GM19238 (cell line): ENCODE measurements at regions not wholly inside any gene's neighbourhood (a gene's known extent, or its start where the extent isn't known, plus 50 kb on each side); places are given as distances from the start of the nearest gene placed in this dataset.

Experiments used
- DNase-seq: peaks from one replicate; pipeline ENCODE4 v3.0.0; 2011; ENCODE audit warnings: low spot score; ENCODE audit not compliant: insufficient read length

DNA sequence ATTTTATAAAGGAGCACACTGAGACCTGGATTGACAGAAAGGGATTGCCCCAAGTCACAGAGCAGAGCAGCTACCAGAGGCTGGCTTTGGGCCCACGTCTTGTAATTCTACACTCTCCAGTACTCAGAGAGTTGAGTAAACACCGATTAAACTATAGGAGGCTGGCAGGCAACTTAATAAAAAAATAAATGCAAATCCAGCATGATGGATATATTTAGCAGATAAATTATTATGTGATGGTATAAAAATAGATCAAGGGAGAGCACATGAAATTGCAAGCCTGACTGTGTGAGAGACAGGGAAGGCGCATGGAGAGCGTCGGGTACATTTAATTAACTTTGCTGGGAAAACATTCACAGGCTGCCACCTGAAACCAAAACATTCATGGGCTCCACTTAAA, 87.7 kb upstream of the CCL2 start:
- no peak for DNase-seq

GRCh38 chr17:34168989-34169388, 86.1 kb upstream of the CCL2 start:
- no peak for DNase-seq

- no peak for DNase-seq
Measured at GRCh38 chr17:34169496-34169895, 85.6 kb upstream of the CCL2 start.

DNA sequence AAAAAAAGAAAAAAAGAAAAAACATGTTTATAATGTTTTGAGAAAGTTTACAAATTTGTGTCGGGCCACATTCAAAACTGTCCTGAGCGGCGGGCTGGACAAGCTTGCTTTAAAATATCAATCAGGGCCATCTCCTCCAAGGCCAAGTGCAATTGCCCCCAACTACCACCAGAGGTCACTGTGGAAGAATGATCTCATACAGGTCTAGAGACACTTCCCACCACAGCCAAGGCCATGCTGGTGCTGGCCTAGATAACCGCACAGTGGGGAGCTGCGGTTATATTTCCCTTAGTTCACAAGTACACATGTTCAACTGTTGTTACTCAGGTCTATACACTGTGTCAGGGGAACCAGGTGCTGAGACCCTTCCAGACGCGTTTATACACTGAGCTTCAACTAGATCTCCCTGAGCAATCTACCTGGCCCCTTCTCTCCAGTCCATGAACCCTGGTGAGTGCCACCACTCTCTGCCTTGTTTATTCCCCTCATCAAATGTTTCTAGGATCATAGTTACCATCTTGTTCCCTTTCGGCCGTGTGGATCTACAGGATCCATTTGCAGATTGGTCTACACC, 83.8 kb upstream of the CCL2 start:
- peak; percentile 48 for DNase-seq

DNA sequence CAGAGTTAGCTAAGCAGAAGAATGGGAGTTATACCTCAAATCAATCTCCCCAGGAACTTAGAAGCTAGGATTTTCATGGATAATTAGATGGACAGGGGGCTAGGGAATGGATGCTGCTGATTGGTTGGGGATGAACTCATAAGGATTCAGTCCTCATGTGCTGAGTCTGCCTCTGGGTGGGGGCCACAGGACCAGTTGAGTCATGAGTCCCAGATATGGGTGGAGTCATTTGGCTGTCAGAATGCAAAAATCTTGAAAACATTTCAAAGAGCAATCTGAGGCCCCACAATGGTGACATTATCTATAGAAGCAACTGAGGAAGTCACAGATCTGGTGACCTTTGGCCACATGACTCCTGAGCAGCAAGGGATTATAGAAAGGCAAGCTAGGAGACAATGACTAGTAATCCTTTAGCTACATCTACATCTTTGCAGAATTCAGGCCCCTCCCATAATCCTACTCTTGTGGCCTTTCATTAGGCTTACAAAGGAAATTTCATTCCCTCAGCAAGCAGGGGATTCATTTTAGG, 82.6 kb upstream of the CCL2 start:
- DNase-seq = no peak

DNA sequence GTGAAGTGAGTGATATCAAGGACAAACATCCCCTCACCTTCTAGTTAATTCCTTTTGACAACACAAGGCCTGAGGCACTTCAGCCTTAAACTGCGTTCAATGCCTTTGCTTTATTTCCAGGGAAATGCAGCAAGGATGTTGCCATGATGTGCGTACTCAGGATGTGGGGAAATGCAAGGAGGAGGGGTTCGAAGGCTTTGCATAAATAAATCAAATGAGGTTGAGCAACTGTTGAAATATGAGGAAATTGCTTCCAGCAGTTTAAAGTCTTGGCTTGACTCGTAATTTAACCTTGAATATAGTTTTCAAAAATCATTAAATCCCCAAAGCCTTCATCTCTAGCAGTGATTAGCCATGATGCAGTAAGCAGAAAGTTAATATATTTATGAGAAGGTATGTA, 81.8 kb upstream of the CCL2 start:
- DNase-seq = no peak

GRCh38 chr17:34174496-34174895, 80.6 kb upstream of the CCL2 start:
- no peak for DNase-seq

DNA sequence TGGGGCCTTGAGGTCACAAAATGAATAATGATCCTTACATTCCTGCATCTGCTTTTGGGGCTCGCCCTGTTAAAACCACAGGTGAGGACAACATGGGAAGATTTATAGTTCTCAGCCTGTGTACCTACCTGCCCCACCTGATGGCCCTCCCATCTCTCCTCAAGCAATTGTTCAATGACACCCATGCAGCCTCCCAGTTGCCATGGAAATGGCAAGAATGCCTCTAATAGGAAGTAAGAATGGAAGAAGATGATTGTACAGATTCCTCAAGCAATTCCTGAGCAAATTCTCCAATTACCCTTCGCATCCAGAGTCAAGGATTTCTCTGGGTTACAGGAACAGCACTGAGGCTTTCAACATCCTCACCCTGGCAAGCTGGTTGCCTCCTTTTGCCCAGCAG, 78.6 kb upstream of the CCL2 start:
- DNase-seq = no peak

GRCh38 chr17:34177642-34178041, 77.4 kb upstream of the CCL2 start:
- no peak for DNase-seq

DNA sequence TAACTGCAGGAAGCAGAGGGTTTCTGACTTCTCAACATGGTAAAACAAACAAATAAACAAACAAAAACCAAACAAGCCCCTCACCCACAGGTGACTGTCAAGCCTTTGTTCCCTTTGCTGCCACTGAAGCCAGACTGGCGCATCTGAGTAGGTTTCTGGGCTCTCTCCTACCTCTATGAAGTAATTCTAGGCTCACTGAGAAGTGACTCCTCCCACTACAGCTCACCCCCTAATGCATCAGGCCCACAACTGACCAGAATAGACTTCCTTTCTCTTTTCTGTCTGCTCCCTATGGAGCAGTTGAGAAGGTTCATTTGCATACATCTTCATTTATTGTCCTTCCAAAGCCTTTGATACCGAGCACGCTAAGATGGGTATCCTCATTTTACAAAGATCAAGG, 77.0 kb upstream of the CCL2 start:
- no peak for DNase-seq

DNA sequence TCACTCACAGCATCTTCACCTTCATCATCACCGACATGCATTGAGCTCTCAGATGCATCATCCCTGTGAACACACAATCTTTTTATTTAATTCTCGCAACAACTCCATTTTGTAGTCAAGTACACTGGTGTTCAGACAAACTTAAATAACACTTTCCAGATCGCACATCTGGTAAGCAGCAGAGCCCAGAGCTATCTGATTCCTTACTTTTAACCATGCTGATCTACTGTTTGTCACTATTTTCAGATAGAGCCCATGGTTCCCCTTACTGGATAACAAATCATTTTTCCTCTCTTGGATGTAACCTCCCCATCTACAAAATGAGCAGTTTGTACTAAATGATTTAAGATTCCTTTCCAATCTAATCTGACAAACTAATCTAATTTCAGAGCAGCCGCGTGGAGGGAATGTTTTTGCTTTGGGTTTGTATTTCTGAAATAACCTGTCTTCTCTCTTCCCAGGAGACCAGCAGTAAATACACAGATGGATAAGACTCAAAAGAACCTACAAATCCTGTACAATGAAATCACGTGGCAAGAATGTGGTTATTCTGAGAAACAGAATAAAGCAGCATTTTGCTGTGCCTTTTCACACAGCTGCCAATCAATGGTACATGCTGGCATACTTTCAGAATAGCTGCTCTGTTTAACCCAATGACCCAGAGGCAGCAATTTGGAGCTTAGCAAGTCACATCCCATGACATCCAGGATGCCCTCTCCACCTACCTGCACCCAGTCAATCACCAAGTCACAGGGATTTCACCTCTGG, 72.9 kb upstream of the CCL2 start:
- DNase-seq = no peak

DNA sequence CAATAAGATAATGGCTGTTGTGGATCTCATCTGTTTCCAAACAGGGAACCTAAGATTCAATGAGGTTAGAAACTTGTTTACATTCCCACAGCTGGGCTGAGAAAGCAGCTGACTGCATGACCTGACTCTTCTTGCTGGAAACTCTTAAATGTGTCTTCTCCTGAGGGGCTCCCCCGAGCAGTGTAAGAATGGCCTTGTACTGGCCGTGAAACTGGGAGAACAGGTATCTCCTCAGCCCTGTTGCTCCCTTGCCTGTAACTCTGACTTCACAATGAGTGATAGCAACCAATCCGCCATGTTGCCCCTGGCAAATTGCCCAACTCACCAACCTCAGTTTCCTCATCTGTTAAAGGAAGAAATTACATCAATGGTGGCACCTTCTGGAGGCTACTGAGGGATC, 59.1 kb upstream of the CCL2 start:
- DNase-seq = no peak

- DNase-seq = no peak
Measured at GRCh38 chr17:34198519-34198918, 56.6 kb upstream of the CCL2 start.

GRCh38 chr17:34199454-34199853, 55.6 kb upstream of the CCL2 start:
- no peak for DNase-seq

GRCh38 chr17:34199932-34200534, 55.1 kb upstream of the CCL2 start:
- peak; percentile 45 for DNase-seq

- DNase-seq = no peak
Measured at GRCh38 chr17:34201225-34201624, 53.9 kb upstream of the CCL2 start.

DNA sequence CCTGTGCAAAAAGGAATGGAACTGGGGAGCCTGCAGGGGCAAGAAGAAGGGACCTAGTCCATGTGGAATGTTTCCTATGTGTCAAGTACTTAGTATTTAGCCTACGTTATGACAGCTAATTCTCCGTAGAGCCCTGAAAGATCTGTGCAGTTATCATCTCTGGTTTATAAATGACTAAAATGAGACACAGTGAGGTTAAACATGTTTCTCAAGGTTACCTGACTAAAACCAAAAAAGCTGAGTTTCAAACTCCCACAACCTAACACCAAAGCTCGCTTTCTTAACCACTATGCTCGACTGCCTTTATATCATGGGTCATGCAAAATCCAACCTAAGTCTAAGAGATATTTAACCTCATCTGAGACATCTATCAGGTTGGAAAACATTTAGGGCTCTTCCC, 53.3 kb upstream of the CCL2 start:
- no peak for DNase-seq

DNA sequence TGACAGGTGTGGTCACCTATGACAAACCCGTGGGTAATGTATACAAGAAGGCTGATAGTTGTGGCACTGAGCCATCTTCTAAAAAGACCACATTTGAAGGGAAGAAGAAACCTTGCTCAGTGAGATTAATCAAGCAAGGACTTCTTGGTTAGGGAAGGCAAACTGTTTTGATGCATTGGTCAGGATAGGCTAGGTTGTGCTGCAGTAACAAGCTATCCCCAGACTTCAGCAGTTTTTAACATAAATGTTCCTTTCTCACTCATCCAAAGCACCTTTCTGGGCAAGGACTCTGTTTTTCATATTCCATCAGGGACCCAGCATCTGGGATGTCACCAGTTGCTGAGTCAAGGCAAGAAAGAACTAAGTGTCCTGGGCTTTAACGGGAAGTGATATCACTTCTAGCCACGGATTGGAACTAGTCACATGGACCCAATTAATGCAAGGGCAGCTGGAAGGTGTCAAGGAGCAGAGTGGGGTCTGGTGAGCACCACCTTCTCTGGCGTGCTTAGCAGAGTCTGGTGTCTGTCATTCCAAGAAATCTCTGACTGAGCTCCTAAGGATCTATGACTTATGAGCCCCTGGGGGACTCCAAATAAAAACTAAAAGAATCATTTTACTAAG, 52.0 kb upstream of the CCL2 start:
- no peak for DNase-seq

- DNase-seq = no peak
Measured at GRCh38 chr17:34204402-34204801, 50.7 kb upstream of the CCL2 start.
